ENCODE measurements at regions not wholly inside any gene's neighbourhood (a gene's known extent, or its start where the extent isn't known, plus 50 kb on each side); places are given as distances from the start of the nearest gene placed in this dataset.

GRCh38 chr4:28354880-28355656 lies 1494.4 kb downstream of the STIM2 start:
- no peak for DNase-seq

GRCh38 chr4:28357990-28358389 lies 1497.3 kb downstream of the STIM2 start:
- DNase-seq: no peak

DNA sequence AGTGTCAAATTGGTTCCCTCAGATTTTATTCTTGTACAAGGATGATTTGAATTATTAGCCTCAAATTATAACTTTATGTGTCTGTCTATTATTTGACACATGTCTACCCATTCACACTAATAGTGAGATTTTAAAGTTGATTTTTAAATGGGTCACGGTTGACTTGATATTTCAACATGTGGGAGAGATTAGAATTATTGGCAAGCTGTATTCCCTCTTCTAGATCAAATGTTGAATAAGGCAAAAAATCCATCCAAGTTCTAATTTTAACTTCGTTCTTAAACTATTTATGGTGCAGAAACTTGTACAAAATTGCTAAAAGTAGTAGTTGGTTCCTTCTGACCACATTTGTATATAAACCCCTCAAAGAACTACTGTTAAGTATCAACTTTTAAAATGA lies 1498.0 kb downstream of the STIM2 start:
- DNase-seq: no peak

DNA sequence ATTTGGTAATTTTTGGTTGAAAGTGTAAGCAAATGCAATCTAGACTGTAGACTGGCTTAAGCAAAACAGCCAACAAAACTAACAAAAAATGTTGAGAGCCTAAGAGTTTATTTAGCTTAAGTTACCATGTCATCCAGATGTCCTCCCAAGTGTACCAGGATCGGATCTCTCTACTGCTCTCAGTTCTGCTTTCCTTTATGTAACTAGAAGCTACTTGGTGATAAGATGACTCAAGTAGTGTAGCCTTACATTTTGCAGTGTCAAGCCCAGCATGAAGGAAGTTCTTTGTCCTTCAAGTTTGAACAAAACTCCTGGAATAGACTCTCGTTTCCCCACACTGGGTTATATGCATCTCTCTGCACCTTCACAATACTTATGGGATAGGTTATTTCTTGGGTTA lies 1500.0 kb downstream of the STIM2 start:
- DNase-seq: no peak

- no peak for DNase-seq
These were observed 1501.5 kb downstream of the STIM2 start for GRCh38 chr4:28362169-28362568.

GRCh38 chr4:28369499-28369898 lies 1508.9 kb downstream of the STIM2 start:
- no peak for DNase-seq

DNA sequence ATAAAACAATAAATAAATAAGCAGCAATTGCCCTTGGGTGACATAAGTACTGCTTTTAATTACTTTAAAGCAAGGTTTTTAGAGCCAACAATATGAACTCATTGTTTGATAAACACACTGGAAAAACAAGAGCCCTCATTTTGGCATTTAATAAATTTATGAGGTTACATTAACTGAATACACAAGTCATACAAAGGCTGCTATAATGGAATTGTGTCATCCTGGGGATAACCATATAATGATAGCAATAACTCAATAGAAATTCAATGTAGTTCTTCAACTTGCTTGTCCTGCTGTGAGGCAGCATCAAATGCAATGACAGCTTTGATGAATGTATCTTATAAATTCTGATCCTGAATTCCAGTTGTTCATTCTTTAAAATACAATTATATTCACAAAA lies 1512.5 kb downstream of the STIM2 start:
- DNase-seq: no peak

GRCh38 chr4:28373601-28374000 lies 1513.0 kb downstream of the STIM2 start:
- no peak for DNase-seq

DNA sequence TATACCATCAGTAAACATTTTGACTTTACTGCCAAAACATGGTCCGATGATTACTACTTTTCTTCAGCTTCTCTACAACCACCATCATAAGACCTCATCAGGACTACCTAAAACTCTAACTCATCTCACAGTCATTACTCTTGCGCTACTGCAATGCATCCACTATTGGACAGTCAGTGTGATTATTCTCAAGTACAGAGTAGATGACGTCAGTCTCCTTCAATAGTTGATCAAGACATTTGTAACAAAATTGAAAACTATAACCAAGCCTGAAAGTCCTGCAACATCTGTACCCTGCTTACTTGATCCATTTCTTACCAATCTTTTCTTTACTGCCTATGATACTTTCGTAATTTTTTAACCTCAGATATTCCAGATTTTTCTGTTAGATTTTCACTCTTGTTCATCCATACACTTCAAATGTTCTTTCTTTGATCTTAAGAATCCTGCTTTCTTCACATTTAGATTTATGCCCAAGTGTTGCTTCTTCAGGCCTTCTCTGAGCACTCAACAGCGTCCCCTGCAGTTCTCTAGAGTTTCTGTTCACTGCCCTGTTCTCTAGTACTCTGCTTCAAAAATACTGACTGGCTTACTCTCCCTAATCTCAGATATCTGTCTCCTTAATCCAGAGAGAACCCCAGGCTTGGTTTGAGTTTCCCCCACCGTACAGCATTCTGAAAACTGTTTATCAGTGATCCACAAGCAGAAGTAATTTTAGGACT lies 1517.6 kb downstream of the STIM2 start:
- no peak for DNase-seq

- no peak for DNase-seq
These were observed 1525.2 kb downstream of the STIM2 start for GRCh38 chr4:28385801-28386200.

DNA sequence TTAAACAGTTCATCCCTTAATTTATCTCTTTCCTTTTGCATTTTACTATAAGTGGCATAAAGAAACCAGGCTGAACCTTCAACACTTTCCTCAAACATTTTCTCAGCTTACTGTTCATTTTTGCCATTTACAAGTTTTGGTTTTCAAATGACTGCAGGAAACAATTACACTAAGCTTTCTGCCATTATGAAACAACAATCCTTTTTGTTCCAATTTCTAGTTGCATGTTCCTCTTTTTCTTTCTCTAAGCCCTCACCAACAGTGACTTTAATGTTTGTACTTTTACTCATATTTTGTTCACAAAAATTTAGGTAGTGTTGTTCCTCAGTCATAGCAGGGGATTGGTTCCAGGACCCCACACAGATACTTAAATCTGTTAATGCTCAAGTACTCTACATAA lies 1526.1 kb downstream of the STIM2 start:
- no peak for DNase-seq

- no peak for DNase-seq
These were observed 1527.8 kb downstream of the STIM2 start for GRCh38 chr4:28388471-28388870.

DNA sequence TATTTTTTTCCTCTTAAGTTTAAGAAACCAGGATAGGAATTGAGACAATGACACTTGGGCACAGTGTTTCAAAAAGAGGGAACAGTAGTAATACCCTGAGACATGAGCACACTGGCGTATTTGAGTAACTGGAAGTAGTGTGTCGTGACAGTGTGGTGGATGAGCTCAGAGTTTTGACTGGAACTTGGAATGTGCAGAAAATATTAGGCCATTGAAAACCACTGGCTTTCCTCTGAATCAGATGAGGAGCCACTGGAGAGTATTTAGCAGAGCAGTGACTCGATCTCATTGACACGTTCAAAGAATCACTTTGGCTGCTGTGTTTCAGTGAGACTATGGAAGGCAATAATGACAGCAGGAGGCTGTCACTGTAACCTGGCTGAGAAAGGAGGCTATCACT lies 1531.2 kb downstream of the STIM2 start:
- no peak for DNase-seq

GRCh38 chr4:28402751-28403150 lies 1542.1 kb downstream of the STIM2 start:
- no peak for DNase-seq

DNA sequence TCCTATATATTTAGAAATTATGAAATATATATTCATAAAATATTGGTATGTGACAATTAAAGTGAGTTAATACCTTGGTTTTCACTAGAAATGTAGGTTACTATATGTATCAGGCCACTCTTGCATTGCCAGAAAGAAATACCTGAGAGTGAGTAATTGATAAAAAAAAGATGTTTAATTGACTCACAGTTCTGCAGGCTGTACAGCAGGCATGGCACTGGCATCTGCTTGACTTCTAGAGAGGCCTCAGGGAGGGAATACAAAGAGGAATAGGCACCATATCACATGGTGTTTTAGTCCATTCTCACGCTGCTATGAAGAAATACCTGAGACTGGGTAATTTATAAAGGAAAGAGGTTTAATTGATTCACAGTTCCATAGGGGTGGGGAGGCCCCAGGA lies 1560.6 kb downstream of the STIM2 start:
- DNase-seq: no peak

GRCh38 chr4:28426251-28426650 lies 1565.6 kb downstream of the STIM2 start:
- DNase-seq: no peak

- DNase-seq: no peak
These were observed 1566.9 kb downstream of the STIM2 start for GRCh38 chr4:28427306-28428085.

- no peak for DNase-seq
These were observed 1571.8 kb downstream of the STIM2 start for GRCh38 chr4:28432348-28433025.

- no peak for DNase-seq
These were observed 1574.7 kb downstream of the STIM2 start for GRCh38 chr4:28435314-28435713.

- no peak for DNase-seq
These were observed 1575.8 kb downstream of the STIM2 start for GRCh38 chr4:28436191-28437080.

- no peak for DNase-seq
These were observed 1582.7 kb downstream of the STIM2 start for GRCh38 chr4:28443371-28443770.

DNA sequence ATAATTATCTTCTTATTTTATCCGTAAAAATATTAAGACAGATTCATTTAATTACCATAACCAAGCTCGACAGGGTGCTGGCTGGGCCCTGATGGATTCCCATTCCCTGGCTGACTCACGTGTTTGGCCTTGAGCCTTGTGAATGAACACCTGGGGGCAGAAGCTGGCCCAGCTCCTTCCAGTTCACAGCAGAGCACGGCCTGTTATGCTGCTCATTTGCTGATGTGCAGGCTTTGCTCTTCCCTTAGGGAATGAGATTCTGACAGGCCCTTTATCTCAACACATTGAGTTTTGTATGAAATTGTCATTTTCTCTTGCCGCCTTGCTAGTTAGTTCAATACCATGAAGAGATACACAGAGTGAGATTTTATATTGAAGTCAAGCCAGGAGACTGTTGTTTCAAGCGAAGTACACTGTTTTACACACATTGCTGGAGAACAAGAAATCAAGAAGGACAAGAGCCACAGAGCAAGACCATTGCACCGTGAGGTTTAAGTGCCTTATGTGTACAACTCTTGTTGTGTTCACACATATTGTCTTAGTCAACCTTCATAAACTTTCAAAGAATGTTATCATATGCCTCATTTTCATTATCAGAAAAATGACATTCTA lies 1583.3 kb downstream of the STIM2 start:
- DNase-seq: no peak
